Type B pancreatic cell (in vitro differentiated cells): ENCODE measurements at regions not wholly inside any gene's neighbourhood (a gene's known extent, or its start where the extent isn't known, plus 50 kb on each side); places are given as distances from the start of the nearest gene placed in this dataset.
A peak's percentile ranks its signal among the peaks of the same experiment; 100 is the strongest.

Experiments
- DNase-seq: peaks from one replicate; pipeline ENCODE4 v3.0.0; 2021; ENCODE audit warnings: mixed read lengths; ENCODE audit not compliant: unreplicated experiment; ENCODE audit errors: extremely low spot score
- H3K27ac Mint-ChIP-seq: 2 replicates; pipeline ENCODE4 v1.8.0; 2021; ENCODE audit warnings: mild to moderate bottlenecking, mixed read lengths
- H3K27me3 Mint-ChIP-seq: 2 replicates; pipeline ENCODE4 v1.8.0; 2021; ENCODE audit warnings: mixed read lengths
- H3K36me3 Mint-ChIP-seq: 2 replicates; pipeline ENCODE4 v1.8.0; 2021; ENCODE audit warnings: mixed read lengths
- H3K4me1 Mint-ChIP-seq: one replicate; pipeline ENCODE4 v1.8.0; 2021; ENCODE audit warnings: mixed read lengths; ENCODE audit not compliant: unreplicated experiment
- H3K4me3 Mint-ChIP-seq: 2 replicates; pipeline ENCODE4 v1.8.0; 2021; ENCODE audit warnings: mild to moderate bottlenecking, mixed read lengths
- H3K9me3 Mint-ChIP-seq: 2 replicates; pipeline ENCODE4 v1.8.0; 2021; ENCODE audit warnings: mixed read lengths
- CTCF ChIP-seq: fragments of 200-600 bp; sonication (generic); conservative IDR thresholded peaks from 2 replicates; pipeline ENCODE4 v1.5.0; 2021; ENCODE audit warnings: antibody characterized with exemption, mild to moderate bottlenecking

GRCh38 chr3:184636741-184637316, 75.0 kb downstream of the MAGEF1 start:
- DNase-seq, result no peak
- Mint-ChIP-seq H3K27me3 (peaks cover 3% of the 10 kb centered on the region), H3K9me3 (no peaks in the 10 kb centered on the region), H3K36me3 (no peaks in the 10 kb centered on the region), H3K4me1 (peaks cover 40% of the 10 kb centered on the region), H3K4me3 (peak overlapping the region; percentile 24), H3K27ac (no peak overlapping the region)
- no peak for TF ChIP-seq CTCF

- H3K27ac Mint-ChIP-seq, result peak overlapping the region; percentile 52
- H3K4me1 Mint-ChIP-seq, result peaks cover 47% of the 10 kb centered on the region
- H3K36me3 Mint-ChIP-seq, result no peaks in the 10 kb centered on the region
- DNase-seq, result no peak
- no peak for TF ChIP-seq CTCF
- peaks cover 3% of the 10 kb centered on the region for H3K27me3 Mint-ChIP-seq
- H3K9me3 Mint-ChIP-seq, result no peaks in the 10 kb centered on the region
- H3K4me3 Mint-ChIP-seq, result peak overlapping the region; percentile 4
Measured at GRCh38 chr3:184635774-184636173, 74.2 kb downstream of the EPHB3 start.

GRCh38 chr3:184635126-184635525, 73.5 kb downstream of the EPHB3 start:
- no peak for TF ChIP-seq CTCF
- peak overlapping the region; percentile 52 for H3K27ac Mint-ChIP-seq
- H3K9me3 Mint-ChIP-seq, result no peaks in the 10 kb centered on the region
- peaks cover 49% of the 10 kb centered on the region for H3K4me1 Mint-ChIP-seq
- no peaks in the 10 kb centered on the region for H3K36me3 Mint-ChIP-seq
- peaks cover 3% of the 10 kb centered on the region for H3K27me3 Mint-ChIP-seq
- no peak overlapping the region for H3K4me3 Mint-ChIP-seq
- DNase-seq, result no peak

GRCh38 chr3:184633237-184633579, 71.6 kb downstream of the EPHB3 start:
- no peak for DNase-seq
- Mint-ChIP-seq H3K4me3 (peak overlapping the region; percentile 11), H3K27ac (peak overlapping the region; percentile 71), H3K36me3 (no peaks in the 10 kb centered on the region), H3K27me3 (peaks cover 3% of the 10 kb centered on the region), H3K9me3 (no peaks in the 10 kb centered on the region), H3K4me1 (peaks cover 65% of the 10 kb centered on the region)
- no peak for TF ChIP-seq CTCF

- Mint-ChIP-seq H3K9me3 (no peaks in the 10 kb centered on the region), H3K4me1 (peaks cover 70% of the 10 kb centered on the region), H3K36me3 (no peaks in the 10 kb centered on the region), H3K27me3 (peaks cover 3% of the 10 kb centered on the region), H3K4me3 (peak overlapping the region; percentile 33), H3K27ac (peak overlapping the region; percentile 71)
- no peak for TF ChIP-seq CTCF
- DNase-seq, result no peak
Measured at GRCh38 chr3:184632551-184633236, 71.1 kb downstream of the EPHB3 start.
